NCI-H2196 (cell line): ENCODE measurements at regions not wholly inside any gene's neighbourhood (a gene's known extent, or its start where the extent isn't known, plus 50 kb on each side); places are given as distances from the start of the nearest gene placed in this dataset.

Experiments
- DNase-seq: peaks from one replicate; lab custom pipeline; 2025; ENCODE audit not compliant: unreplicated experiment; lab: John Stamatoyannopoulos, UW

DNA sequence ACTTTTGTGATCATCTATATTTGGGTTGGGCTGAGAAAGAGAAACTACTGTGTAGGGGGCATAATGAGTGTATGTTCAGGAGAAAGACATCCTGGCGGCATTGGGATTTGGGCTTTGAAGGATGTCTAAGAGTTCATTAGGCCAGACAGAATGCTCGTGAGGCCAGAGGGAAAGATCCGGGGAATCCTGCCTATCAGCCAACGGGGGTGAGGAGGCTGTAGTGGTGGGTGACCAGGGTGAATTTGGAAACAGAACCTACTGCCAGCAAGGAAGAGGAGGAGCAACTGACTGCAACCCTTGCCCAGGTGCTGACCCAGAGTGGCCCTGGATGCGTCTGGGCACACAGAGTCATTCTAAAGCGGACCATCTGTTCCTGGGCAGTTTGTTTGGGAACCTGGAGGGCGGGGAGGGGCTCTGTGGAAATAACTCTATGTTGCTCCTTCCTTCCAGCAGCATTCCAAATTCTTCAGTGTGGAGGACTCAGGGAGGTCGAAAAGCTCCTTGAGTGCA, 56.9 kb upstream of the ECE1 start:
- no peak for DNase-seq

DNA sequence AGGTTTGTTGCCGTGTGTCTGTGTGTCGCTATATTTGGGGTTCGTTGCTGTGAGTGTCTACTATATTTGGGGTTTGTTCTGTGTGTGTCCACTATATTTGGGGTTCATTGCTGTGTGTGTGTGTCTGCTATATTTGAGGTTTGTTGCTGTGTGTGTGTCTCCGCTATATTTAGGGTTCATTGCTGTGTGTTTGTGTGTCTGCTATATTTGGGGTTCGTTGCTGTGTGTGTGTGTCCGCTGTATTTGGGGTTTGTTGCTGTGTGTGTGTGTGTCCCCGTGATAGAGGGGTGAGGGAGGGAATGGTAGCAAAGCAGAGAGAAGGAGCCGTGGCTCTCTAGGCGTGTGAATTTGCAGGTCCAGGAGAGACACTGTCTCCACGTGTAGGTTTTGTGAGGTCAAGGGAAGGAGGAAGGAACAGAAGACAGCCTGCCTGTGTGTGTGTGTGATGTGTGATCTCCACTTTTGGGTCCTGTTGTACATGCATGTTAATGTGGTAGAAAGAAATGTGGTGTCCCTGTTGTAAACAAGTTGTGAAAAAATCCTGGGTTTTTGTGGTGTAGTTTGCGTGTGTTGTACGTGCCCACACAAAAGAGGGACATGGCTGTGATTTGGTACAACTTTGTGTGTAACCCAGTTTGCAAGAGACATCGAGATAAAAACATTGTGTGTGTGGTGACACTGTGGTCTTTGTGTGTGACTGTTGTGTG, 56.3 kb upstream of the ECE1 start:
- no peak for DNase-seq

DNA sequence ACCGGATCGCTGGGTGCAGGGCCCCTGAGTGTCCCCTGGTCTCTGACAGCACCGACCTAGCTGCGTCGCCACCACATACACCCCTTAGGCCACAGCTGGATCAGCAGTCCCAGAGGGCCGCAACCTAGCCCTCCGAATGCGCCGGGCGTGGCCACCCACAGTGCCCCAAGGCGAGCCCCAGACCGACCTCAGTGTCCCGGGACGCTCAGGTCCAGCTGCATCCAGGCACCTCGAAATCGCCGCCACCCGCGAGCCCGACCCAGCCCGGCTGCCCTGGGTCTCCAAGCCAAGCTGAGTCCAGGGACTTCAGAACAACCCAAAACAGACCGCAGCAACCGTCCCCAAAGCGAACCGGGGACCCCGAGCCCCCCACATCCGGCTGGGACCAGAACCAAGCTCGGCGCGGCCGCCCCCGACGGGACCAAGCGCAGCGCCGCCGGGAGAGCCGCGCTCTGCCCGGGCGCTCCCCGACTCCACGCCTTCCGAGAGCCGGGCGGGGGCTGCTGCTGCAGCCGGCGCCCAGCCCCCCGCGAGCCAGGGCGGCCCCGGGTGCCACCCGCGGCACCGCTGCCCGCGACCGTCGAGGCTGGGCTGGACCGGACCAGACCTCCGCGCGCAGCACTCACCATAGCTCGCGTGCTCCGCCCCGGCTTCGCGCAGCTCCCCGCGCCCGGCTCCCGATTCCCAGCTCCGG, 54.6 kb upstream of the ECE1 start:
- DNase-seq: no peak

DNA sequence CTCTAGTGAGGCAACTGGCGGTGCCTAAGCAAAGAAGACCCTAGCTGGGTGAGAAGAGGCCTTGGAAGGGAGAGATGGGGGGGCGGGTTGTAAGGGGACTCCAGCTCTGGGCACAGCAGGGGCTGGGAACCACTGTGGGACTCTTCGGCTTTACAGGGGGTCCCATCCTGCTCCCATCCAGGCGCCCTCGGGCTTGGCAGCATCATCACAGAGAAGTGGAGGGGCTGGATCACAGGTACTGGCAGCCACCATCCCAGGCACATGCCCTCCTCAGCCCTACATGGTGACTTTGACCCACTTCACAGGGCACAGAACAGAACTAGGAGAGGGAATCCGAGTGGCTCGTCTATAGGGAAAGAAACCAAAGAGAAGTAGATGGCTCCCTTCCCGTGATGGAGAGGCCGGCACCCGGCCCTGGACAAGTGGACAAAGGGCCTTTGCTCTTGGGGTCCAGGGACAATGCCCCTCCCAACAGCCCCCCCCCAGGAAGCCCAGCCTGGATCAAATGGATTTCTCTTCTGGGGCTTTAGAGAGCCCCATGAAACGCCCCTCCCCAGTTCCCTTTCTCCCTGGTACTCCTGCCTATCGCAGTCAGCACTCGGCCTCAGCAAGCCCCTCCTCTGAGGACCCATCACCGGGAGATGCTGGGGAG, 54.0 kb upstream of the ECE1 start:
- DNase-seq: no peak

DNA sequence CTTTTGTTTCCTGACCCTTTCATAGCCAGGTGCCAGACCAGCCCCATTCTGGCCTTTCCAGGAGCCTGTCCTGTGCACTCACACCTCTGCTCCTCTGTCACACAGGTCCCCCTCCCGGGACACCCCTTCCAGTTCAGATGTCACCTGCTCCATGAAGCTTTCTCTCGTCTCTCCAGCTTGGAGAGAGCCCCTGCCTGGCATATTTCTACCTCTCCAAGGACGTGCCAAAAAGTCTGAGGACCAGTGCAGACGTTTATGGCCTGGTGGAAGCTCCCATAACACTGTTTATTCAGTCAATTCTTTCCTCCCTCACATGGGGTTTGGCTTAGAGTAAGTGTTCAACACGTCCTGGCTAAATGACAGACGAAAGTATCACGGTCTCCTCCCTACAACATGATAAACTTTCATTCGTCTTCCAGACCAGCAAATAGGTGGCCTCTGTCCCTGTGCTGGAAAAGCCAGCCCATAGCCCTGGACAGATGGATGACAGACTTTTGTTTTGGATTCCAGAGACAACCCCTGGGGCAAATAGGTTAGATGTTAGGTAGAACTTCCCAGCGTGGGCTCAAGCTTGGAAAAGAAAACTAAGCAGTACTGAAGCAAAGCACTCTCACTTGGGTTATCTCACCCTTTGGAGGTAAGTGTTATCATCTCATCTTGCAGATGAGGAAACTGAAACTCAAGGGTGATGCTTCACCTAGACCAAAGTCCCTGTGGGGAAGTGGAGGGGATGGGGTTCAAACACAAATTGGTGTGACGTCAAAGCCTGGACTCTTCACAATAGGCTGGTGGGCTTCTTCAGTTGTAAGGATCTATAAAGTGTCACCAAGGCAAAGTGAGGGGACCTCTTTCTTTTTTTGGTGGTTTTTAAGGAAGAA, 52.9 kb upstream of the ECE1 start:
- no peak for DNase-seq

DNA sequence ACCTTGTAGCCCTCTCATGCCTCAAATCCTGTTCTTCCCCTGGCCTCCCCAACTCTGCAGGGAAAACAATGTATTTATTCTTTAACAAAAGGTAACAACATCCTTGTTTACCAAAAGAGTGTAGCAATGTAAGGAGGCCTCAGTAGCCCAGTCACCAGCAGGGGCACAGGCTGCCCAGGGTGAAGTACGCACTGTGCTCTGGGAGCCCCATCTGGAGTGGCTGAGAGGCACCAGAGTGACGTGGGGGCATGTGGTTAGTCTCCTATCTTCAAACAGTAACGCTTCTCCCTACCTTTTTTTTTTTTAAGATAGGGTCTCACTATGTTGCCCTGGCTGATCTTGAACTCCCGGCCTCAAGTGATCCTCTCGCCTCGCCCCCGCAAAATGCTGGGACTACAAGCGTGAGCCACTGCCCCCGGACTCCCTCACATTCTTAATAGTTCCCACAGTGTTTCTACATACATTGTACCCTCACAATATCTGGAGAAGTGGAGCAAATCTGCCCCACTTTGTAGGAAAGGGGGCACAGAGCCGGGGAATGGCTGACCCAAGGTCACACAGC, 51.3 kb upstream of the ECE1 start:
- no peak for DNase-seq

DNA sequence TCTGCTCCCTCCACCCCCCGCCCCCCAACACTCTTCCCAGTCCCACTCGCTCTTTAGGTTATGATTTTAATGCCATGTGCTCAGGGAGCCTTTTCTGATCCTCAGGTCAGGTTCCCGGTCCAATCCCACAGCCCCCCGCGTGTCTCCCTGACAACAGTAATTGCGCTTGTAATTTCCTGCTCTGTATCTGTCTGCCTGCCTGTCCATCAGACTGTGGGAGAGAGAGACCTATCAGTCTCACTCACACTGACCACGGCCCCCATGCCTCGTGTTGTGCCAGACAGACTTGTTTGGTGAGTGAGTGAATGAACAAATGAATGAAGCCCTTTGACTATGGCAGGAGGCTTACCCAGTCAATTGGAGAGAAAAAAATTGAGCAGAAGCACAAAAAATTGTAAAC, 50.8 kb upstream of the ECE1 start:
- no peak for DNase-seq

DNA sequence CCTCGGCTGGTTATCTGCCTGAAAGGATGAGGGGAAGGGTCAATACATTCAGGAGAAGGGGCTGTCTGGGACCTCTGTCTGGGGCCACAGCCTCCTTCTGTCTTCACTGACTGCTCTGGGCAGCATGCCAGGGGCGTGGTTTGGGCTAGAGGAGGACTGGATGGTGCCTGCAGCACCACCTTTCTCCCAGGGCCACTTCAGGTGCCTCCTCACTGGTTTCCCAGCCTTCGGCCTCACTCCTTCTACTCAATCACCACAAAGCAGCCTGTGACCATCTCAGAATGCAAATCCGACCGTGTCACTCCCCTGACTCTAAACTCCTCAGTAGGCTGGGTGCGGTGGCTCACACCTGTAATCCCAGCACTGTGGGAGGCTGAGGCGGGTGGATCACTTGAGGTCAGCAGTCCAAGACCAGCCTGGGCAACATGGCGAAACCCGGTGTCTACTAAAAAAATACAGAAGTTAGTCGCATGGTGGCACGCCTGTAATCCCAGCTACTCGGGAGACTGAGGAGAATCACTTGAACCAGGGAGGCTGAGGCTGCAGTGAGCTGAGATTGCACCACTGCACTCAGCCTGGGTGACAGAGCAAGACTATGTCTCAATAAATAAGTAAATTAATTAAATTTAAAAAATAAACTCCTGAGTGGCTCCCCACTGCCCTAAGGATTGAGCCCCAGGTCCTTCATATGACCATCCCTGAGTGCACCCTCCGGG, 50.1 kb upstream of the ECE1 start:
- DNase-seq: peak; percentile 73
